Glutamatergic neuron (in vitro differentiated cells): ENCODE measurements at regions not wholly inside any gene's neighbourhood (a gene's known extent, or its start where the extent isn't known, plus 50 kb on each side); places are given as distances from the start of the nearest gene placed in this dataset.
"Not testable (repeated sequence)": the region's sequence is repeated elsewhere in the genome, so short reads cannot be mapped to it uniquely, and the experiment has no call there.

Experiments used
- DNase-seq: peaks from one replicate; pipeline ENCODE4 v3.0.0; 2022
- H3K27ac Mint-ChIP-seq: one replicate; pipeline ENCODE4 v1.8.0; 2020; ENCODE audit warnings: mild to moderate bottlenecking, mixed read lengths, inconsistent platforms; ENCODE audit not compliant: unreplicated experiment
- H3K27me3 Mint-ChIP-seq: one replicate; pipeline ENCODE4 v1.8.0; 2020; ENCODE audit warnings: mild to moderate bottlenecking, moderate library complexity, mixed read lengths, inconsistent platforms; ENCODE audit not compliant: unreplicated experiment
- H3K36me3 Mint-ChIP-seq: one replicate; pipeline ENCODE4 v1.8.0; 2020; ENCODE audit warnings: mild to moderate bottlenecking, mixed read lengths, inconsistent platforms; ENCODE audit not compliant: unreplicated experiment
- H3K4me1 Mint-ChIP-seq: one replicate; pipeline ENCODE4 v1.8.0; 2020; ENCODE audit warnings: mild to moderate bottlenecking, low read depth, mixed read lengths, inconsistent platforms; ENCODE audit not compliant: unreplicated experiment
- H3K4me3 Mint-ChIP-seq: one replicate; pipeline ENCODE4 v1.8.0; 2020; ENCODE audit warnings: mild to moderate bottlenecking, mixed read lengths, inconsistent platforms; ENCODE audit not compliant: unreplicated experiment
- H3K9me3 Mint-ChIP-seq: one replicate; pipeline ENCODE4 v1.8.0; 2020; ENCODE audit warnings: mild to moderate bottlenecking, moderate library complexity, mixed read lengths, inconsistent platforms; ENCODE audit not compliant: unreplicated experiment
- TF ChIP-seq, protein P1 (sequence below): fragments of 200-600 bp; sonication (generic); IDR thresholded peaks from one replicate; pipeline ENCODE4 v1.5.0; 2021; ENCODE audit not compliant: partially characterized antibody, unreplicated experiment

DNA sequence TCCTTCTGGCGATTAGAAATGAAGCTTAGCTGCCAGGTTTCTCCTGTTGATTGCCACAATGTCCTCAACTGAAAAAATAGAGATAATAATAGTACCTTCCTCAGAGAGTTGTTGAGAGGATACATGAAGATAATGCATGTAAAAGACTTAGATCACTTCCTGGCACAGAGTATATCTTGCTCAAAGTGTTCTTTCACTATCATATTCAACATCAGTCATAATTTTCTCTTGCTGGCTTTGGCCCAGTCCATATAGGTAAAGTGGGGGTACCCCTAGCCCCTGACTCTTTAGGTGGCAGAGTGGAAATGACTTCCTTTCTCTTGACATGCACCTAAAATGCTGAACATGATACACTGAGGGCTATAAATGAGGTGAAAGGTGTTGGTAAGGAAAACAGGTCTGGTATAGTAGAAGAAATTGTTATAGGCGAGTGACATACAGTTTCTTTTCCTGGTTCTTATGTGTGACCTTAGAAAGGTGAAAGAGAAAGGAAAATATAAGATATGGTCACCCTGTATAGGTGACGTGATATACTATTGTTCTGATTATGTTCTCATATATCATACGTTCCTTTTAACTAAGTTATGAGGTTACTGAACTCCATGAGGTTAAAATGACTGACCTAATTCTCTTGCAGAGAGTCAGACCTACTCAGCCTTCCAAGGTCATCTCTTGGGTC lies 209.9 kb upstream of the DEPDC1 start:
- DNase-seq: no peak
- TF ChIP-seq, protein P1, sequence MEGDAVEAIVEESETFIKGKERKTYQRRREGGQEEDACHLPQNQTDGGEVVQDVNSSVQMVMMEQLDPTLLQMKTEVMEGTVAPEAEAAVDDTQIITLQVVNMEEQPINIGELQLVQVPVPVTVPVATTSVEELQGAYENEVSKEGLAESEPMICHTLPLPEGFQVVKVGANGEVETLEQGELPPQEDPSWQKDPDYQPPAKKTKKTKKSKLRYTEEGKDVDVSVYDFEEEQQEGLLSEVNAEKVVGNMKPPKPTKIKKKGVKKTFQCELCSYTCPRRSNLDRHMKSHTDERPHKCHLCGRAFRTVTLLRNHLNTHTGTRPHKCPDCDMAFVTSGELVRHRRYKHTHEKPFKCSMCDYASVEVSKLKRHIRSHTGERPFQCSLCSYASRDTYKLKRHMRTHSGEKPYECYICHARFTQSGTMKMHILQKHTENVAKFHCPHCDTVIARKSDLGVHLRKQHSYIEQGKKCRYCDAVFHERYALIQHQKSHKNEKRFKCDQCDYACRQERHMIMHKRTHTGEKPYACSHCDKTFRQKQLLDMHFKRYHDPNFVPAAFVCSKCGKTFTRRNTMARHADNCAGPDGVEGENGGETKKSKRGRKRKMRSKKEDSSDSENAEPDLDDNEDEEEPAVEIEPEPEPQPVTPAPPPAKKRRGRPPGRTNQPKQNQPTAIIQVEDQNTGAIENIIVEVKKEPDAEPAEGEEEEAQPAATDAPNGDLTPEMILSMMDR: no peak
- Mint-ChIP-seq H3K9me3 (no peaks in the 10 kb centered on the region), H3K4me3 (no peak overlapping the region), H3K36me3 (no peaks in the 10 kb centered on the region), H3K4me1 (no peaks in the 10 kb centered on the region), H3K27ac (no peak overlapping the region), H3K27me3 (no peaks in the 10 kb centered on the region)

DNA sequence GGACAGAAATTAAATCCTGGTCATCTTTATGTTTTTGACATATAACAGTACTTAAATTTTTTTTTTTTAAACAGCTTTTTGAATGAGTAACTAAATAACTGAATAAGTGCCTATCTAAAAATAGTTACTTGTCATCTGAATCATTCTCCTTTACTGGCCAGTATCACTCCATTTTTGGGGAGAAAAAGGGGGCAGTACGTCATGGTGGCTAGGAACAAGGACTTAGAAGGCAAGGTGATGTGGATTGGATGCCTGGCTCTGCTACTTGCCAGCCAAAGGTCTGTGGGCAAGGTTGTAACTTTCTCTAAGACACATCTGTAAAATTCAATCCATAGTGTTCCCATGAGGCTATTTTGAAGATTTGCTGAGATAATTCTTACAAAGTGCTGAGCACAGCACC lies 220.4 kb upstream of the DEPDC1 start:
- Mint-ChIP-seq H3K4me3 (no peak overlapping the region), H3K27ac (no peak overlapping the region), H3K9me3 (no peaks in the 10 kb centered on the region), H3K27me3 (no peaks in the 10 kb centered on the region), H3K4me1 (no peaks in the 10 kb centered on the region), H3K36me3 (no peaks in the 10 kb centered on the region)
- no peak for DNase-seq
- TF ChIP-seq, protein P1: no peak

DNA sequence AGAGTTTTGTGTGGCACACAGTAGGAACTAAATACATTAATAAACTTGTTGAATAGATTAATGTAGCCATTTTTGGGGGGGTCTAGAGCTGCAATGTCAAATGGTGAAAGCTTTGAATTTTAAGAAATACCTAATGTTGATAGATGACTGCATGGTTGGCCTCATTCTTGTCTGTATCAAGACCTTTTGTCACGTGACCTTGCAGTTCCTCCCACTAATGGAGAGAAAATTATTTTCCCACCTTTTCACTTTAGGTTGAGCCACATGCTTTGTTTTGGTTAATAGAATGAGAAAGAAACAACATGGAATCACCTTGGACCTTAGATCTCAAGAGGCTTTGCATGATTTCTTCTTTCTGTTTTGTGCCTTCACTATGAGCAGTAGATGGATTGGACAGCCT lies 223.6 kb upstream of the DEPDC1 start:
- Mint-ChIP-seq H3K27ac (no peak overlapping the region), H3K27me3 (no peaks in the 10 kb centered on the region), H3K4me1 (no peaks in the 10 kb centered on the region), H3K36me3 (no peaks in the 10 kb centered on the region), H3K9me3 (no peaks in the 10 kb centered on the region), H3K4me3 (no peak overlapping the region)
- TF ChIP-seq, protein P1: no peak
- DNase-seq: no peak

DNA sequence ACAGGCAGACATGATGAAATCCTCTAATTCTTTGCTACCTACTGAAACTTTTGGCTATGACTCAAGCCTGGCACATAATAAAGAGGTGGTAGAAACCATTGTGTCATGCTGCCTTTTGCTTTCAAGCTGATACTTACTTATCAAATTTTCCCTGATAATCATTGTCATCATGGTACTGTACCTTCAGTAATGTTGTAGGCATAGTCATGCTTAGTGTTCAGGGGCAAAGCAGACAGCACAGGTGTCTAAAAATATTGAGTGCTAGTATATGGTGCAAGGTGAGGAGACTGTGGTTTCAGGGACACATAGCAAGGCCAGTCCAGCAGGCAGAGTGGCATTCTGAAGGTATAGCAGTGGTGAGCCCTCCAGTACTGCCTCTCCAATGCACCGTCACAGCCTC lies 226.9 kb upstream of the DEPDC1 start:
- no peak overlapping the region for H3K4me3 Mint-ChIP-seq
- TF ChIP-seq, protein P1: no peak

DNA sequence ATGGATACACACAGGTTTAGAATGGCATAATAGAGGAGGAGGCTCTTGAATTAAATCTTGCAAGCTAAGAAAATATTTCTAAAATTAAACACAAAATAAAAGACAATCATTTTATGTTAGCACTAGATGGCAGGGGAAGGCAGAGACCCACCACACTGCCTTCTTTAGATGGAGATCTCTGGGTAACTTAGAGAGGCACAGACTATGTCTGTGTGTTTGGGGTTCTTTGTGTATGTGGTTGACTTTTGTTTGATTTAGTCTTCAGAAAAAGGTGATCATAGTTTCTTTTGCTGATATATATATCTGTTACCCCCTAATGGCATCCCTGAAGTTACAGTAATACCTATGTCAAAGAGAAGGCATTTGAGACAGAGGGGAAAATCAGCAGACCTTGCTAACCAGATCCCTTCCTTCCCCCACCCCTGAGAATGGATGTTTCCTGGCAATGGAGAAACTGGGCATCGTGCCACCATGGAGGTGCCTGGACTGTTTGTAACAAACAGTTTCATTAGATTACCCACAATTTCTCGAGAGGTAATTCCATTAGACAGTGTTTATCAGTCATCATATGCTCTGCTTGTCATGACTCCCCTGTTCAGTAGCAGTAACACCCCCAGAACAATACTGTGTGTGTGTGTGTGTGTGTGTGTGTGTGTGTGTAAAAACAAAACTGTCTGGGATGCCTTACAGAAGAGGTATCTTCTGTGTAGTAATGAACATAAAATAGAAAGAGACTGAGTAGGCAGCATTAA lies 228.3 kb upstream of the DEPDC1 start:
- TF ChIP-seq, protein P1: no peak
- no peak overlapping the region for H3K4me3 Mint-ChIP-seq
- H3K36me3 Mint-ChIP-seq: no peaks in the 10 kb centered on the region
- H3K4me1 Mint-ChIP-seq: no peaks in the 10 kb centered on the region
- H3K9me3 Mint-ChIP-seq: no peaks in the 10 kb centered on the region
- no peak overlapping the region for H3K27ac Mint-ChIP-seq
- no peak for DNase-seq
- H3K27me3 Mint-ChIP-seq: no peaks in the 10 kb centered on the region

More for the DNA sequence above, 226.9 kb upstream of the DEPDC1 start:
- Mint-ChIP-seq H3K9me3 (no peaks in the 10 kb centered on the region), H3K27ac (no peak overlapping the region), H3K27me3 (no peaks in the 10 kb centered on the region), H3K4me1 (no peaks in the 10 kb centered on the region), H3K36me3 (no peaks in the 10 kb centered on the region)
- DNase-seq: no peak

DNA sequence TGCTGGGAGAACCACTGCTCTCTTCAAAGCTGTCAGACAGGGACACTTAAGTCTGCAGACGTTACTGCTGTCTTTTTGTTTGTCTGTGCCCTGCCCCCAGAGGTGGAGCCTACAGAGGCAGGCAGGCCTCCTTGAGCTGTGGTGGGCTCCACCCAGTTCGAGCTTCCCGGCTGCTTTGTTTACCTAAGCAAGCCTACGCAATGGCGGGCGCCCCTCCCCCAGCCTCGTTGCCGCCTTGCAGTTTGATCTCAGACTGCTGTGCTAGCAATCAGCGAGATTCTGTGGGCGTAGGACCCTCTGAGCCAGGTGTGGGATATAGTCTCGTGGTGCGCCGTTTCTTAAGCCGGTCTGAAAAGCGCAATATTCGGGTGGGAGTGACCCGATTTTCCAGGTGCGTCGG lies 242.6 kb upstream of the DEPDC1 start:
- not testable (repeated sequence) for DNase-seq, H3K4me3 Mint-ChIP-seq, H3K4me1 Mint-ChIP-seq, H3K27ac Mint-ChIP-seq, H3K27me3 Mint-ChIP-seq, H3K9me3 Mint-ChIP-seq
- H3K36me3 Mint-ChIP-seq: peaks cover 14% of the 10 kb centered on the region
